Esophagus muscularis mucosa (tissue), 4 donors: ENCODE measurements at regions not wholly inside any gene's neighbourhood (a gene's known extent, or its start where the extent isn't known, plus 50 kb on each side); places are given as distances from the start of the nearest gene placed in this dataset.
"Not testable (repeated sequence)": the region's sequence is repeated elsewhere in the genome, so short reads cannot be mapped to it uniquely, and the experiment has no call there.

Experiments
- DNase-seq: peaks from one replicate; pipeline ENCODE4 v3.0.0-alpha.2; 2017; ENCODE audit errors: extremely low spot score
- H3K27ac ChIP-seq, 4 donors: fragments of 200-600 bp; sonication (generic); replicated peaks in 1 of 4; 1 replicate in 3 of 4; 2 replicates in 1 of 4; pipeline ENCODE4 v1.5.1; 2016 to 2019; ENCODE audit warnings: mild to moderate bottlenecking in 1 of 4
- H3K27me3 ChIP-seq, 4 donors: fragments of 200-600 bp; sonication (generic); one replicate each; pipeline versions ENCODE4 v1.5.1 to v1.6.0; 2016 to 2019
- H3K36me3 ChIP-seq, 4 donors: fragments of 200-600 bp; sonication (generic); one replicate each; pipeline ENCODE4 v1.5.1; 2016 to 2019
- H3K4me1 ChIP-seq, 4 donors: fragments of 200-600 bp; sonication (generic); one replicate each; pipeline ENCODE4 v1.5.1; 2016 to 2019
- H3K4me3 ChIP-seq, 4 donors: fragments of 200-600 bp; sonication (generic); 1 replicate in 2 of 4; 2 replicates in 2 of 4; pipeline ENCODE4 v1.5.1; 2016 to 2019; ENCODE audit warnings: mild to moderate bottlenecking in 4 of 4, moderate library complexity in 1 of 4
- H3K9me3 ChIP-seq, 4 donors: fragments of 200-600 bp; sonication (generic); 1 replicate in 3 of 4; 2 replicates in 1 of 4; pipeline ENCODE4 v1.5.1; 2016 to 2019
- EP300 ChIP-seq: sonication (generic); formaldehyde crosslinking; IDR thresholded peaks from one replicate; pipeline ENCODE4 v1.6.1; 2017; ENCODE audit warnings: antibody characterized with exemption
- POLR2A ChIP-seq: fragments of 450-650 bp; IDR thresholded peaks from one replicate; pipeline ENCODE4 v1.6.1; 2017; ENCODE audit warnings: antibody characterized with exemption, moderate library complexity, mild to moderate bottlenecking, low read depth
- POLR2AphosphoS5 ChIP-seq, 2 donors: sonication (generic); formaldehyde crosslinking; IDR thresholded peaks; one replicate each; pipeline ENCODE4 v1.6.1; 2017; ENCODE audit warnings: antibody characterized with exemption in 2 of 2
- WGBS: methylation state at CpG from one replicate; pipeline ENCODE4 v1.1.5; 2018; 5-methylcytosine and 5-hydroxymethylcytosine counted together
- intact Hi-C: fragments of 100-400 bp; cut with DNase I; formaldehyde crosslinking; loops from one replicate; pipeline ENCODE4 v1.15.1; 2023
- TF ChIP-seq, protein P1 (sequence below), 3 experiments: fragments of 200-600 bp in 2 of 3; fragments of 450-650 bp in 1 of 3; sonication (generic) in 2 of 3; IDR thresholded peaks; one replicate each; pipeline ENCODE4 v1.5.1; 2017 to 2019; ENCODE audit warnings: antibody characterized with exemption in 3 of 3, mild to moderate bottlenecking in 2 of 3, moderate library complexity in 1 of 3

DNA sequence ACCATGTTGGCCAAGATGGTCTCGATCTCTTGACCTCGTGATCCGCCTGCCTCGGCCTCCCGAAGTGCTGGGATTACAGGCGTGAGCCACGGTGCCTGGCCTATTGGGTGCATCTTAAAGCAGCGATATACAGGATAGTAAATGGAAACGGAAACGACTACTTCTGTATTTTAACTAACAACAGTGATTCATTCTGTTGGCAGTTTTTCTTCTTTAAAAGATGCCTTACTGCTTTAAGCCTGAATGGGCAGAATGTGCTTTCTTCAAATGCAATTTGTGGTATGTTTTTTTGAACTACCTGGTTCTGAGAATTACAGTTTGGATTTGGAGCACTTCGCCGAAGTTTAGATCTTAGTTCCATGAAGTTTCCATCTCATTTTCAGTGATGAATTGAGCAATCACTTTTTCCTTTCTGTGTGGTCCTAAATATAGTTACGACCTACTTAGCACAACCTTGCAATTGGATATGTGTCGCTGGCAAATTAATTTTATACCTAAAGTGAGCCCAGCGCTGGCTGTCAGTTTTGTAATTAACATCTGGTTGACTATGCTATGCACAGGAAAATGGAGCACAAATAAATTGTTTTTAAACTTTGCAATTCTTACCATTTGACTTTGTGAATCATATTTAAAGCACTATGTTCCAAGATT is 53.6 kb upstream of the EIF5 start:
- intact Hi-C loops = no loop called here
- H3K4me1 ChIP-seq = peaks cover 10 to 19% (median 18%) of the 10 kb centered on the region in 4 donors
- WGBS = 67% methylated on average over 15 of the region's 15 CpGs
- no peak overlapping the region for H3K4me3 ChIP-seq
- H3K36me3 ChIP-seq = no peaks in the 10 kb centered on the region
- DNase-seq = no peak
- TF ChIP-seq POLR2A = no peak
- TF ChIP-seq, protein P1, sequence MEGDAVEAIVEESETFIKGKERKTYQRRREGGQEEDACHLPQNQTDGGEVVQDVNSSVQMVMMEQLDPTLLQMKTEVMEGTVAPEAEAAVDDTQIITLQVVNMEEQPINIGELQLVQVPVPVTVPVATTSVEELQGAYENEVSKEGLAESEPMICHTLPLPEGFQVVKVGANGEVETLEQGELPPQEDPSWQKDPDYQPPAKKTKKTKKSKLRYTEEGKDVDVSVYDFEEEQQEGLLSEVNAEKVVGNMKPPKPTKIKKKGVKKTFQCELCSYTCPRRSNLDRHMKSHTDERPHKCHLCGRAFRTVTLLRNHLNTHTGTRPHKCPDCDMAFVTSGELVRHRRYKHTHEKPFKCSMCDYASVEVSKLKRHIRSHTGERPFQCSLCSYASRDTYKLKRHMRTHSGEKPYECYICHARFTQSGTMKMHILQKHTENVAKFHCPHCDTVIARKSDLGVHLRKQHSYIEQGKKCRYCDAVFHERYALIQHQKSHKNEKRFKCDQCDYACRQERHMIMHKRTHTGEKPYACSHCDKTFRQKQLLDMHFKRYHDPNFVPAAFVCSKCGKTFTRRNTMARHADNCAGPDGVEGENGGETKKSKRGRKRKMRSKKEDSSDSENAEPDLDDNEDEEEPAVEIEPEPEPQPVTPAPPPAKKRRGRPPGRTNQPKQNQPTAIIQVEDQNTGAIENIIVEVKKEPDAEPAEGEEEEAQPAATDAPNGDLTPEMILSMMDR (IDR thresholded peaks at IDR 0.05) = no peak
- TF ChIP-seq EP300 = no peak
- TF ChIP-seq POLR2AphosphoS5 (IDR thresholded peaks at IDR 0.05) = no peak
- H3K9me3 ChIP-seq = no peaks in the 10 kb centered on the region
- H3K27me3 ChIP-seq = peaks cover 0 to 78% (median 35%) of the 10 kb centered on the region in 4 donors
- H3K27ac ChIP-seq = peak overlapping the region in 2 of 4 donors; percentile 26 to 53

DNA sequence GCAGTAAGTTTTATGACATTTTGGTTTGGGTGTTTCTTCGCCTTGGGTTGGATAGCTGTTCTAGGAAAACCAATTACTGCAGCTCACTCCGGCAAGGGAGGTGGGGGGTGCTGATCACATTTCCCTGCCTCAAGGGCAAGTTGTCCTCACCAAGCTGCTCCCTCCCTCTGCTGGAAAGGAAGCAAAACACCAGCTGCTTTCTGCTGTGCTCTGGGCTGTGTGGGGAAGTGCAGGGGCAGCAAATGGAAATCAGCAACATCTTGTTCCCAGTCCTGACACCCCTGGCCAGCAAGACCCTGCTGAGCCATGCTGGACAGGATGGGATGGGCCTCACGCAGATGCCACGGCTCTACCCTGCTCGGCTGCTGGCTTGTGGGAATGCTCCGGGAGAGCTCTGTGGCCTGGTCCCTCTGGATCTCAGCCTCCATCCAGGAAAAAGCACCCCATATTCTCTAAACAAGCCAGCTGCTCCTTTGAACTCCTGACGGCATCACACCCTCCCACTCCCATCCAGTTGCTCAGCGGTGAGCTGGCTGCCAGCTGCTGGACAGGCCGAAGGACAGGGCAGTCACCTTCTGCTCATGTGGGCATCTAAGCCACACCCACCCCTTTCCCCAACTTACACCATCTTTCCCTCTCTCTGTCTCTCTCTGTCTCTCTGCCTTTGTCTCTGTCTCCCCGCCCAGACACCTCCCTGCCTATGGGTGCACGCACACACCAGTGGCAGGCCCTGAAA is 52.4 kb upstream of the EIF5 start:
- intact Hi-C loops = no loop called here
- no peak overlapping the region for H3K4me3 ChIP-seq
- H3K4me1 ChIP-seq = peaks cover 10 to 19% (median 18%) of the 10 kb centered on the region in 4 donors
- TF ChIP-seq, protein P1 (IDR thresholded peaks at IDR 0.05) = peak; percentile 12 to 29 (median 13)
- TF ChIP-seq EP300 (no peak), POLR2AphosphoS5 (IDR thresholded peaks at IDR 0.05) (peak in 1 of 2 donors; percentile 25), POLR2A (no peak)
- DNase-seq = no peak
- H3K27ac ChIP-seq = no peak overlapping the region
- no peaks in the 10 kb centered on the region for H3K36me3 ChIP-seq
- no peaks in the 10 kb centered on the region for H3K9me3 ChIP-seq
- H3K27me3 ChIP-seq = peaks cover 0 to 75% (median 23%) of the 10 kb centered on the region in 4 donors
- 75% methylated on average over 11 of the region's 11 CpGs for WGBS

DNA sequence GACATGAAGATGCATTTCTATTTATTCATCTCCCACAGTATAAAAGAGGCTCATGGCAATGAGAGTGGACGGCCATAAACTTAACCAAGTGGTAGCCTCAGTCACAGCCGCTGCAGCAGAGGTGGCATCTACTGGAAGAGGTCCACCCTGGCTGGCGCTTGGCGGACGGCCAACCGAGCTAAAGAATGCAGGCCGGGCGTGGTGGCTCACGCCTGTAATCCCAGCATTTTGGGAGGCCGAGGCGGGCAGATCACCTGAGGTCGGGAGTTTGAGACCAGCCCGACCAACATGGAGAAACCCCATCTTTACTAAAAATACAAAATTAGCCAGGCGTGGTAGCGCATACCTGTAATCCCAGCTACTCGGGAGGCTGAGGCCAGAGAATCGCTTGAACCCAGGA is 51.7 kb upstream of the EIF5 start:
- H3K36me3 ChIP-seq, DNase-seq, H3K9me3 ChIP-seq, intact Hi-C loops, H3K4me3 ChIP-seq, H3K27ac ChIP-seq: not testable (repeated sequence)
- Histone ChIP-seq H3K27me3 (peaks cover 0 to 75% (median 20%) of the 10 kb centered on the region in 4 donors), H3K4me1 (peaks cover 10 to 19% (median 18%) of the 10 kb centered on the region in 4 donors)
- 83% methylated on average over 15 of the region's 17 CpGs for WGBS

DNA sequence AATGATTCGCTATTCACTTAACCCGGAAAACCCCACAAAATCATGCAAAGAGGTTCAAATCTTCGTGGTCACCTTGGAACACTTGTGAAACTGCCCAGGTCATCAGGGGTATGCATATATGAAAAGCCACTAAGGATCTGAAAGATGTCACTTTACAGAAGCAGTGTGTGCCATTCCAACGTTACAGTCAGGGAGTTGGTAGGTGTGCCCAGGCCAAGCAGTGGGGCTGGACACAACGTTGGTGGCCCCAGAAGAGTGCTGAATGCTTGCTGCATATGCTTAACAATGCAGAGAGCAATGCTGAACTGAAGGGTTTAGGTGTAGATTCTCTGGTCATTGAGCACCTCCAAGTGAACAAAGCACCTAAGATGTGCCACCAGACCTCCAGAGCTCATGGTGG is 51.1 kb upstream of the EIF5 start:
- no peak for DNase-seq
- Histone ChIP-seq H3K4me3 (no peak overlapping the region), H3K27me3 (peaks cover 0 to 75% (median 14%) of the 10 kb centered on the region in 4 donors), H3K36me3 (no peaks in the 10 kb centered on the region), H3K9me3 (no peaks in the 10 kb centered on the region), H3K4me1 (peaks cover 10 to 18% (median 17%) of the 10 kb centered on the region in 4 donors), H3K27ac (no peak overlapping the region)
- intact Hi-C loops = no loop called here
- TF ChIP-seq, protein P1 (IDR thresholded peaks at IDR 0.05) = no peak
- TF ChIP-seq POLR2AphosphoS5 (IDR thresholded peaks at IDR 0.05) = no peak
- TF ChIP-seq POLR2A = no peak
- no peak for TF ChIP-seq EP300
- 83% methylated on average over 5 of the region's 5 CpGs for WGBS

DNA sequence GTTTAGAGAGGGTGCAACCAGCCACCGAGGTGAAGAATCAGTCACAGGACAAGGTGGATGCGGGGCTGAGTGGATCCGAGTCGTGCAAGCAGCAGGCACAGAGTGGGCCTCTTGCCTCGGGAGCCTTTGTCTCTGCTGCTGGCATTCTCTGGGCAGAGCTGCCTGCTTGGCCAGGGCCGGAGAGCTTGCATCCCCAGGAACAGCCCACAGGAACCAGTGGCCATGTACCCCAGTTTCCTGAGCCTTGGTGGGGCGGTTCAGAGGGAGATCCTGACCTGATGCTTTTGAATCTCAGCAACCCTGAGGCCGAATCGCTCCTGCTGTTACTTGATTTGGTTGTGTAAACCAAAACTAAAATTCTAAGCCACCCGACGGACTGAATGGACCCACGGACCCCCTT is 50.1 kb upstream of the EIF5 start:
- Histone ChIP-seq H3K4me1 (peaks cover 3 to 11% (median 8%) of the 10 kb centered on the region in 4 donors), H3K27ac (no peak overlapping the region), H3K4me3 (no peak overlapping the region), H3K27me3 (peaks cover 0 to 69% (median 5%) of the 10 kb centered on the region in 4 donors), H3K36me3 (no peaks in the 10 kb centered on the region), H3K9me3 (no peaks in the 10 kb centered on the region)
- intact Hi-C loops = no loop called here
- DNase-seq = no peak
- WGBS = 59% methylated on average over 10 of the region's 12 CpGs
- TF ChIP-seq, protein P1 (IDR thresholded peaks at IDR 0.05) = no peak
- TF ChIP-seq POLR2A = no peak
- TF ChIP-seq POLR2AphosphoS5 (IDR thresholded peaks at IDR 0.05) = no peak
- no peak for TF ChIP-seq EP300
